ENCODE measurements at regions not wholly inside any gene's neighbourhood (a gene's known extent, or its start where the extent isn't known, plus 50 kb on each side); places are given as distances from the start of the nearest gene placed in this dataset.

- peak in 1 of 2 donors; percentile 12 for DNase-seq
- peaks cover 1% of the 10 kb centered on the region for H3K4me1 ChIP-seq (ENCODE audit: control insufficient read depth, insufficient read depth, low read length)
- H3K9me3 ChIP-seq (ENCODE audit: control insufficient read depth, insufficient read depth, low read length): no peaks in the 10 kb centered on the region
- no peak for ATAC-seq
- H3K27me3 ChIP-seq (ENCODE audit: control insufficient read depth, insufficient read depth, low read length): no peaks in the 10 kb centered on the region
- no peak overlapping the region for H3K27ac ChIP-seq (ENCODE audit: low read length)
- H3K36me3 ChIP-seq (ENCODE audit: control insufficient read depth, insufficient read depth, low read length): no peaks in the 10 kb centered on the region
- H3K27ac Mint-ChIP-seq: no peak overlapping the region
- intact Hi-C loops (cut with micrococcal nuclease): no loop called here
- H3K27me3 Mint-ChIP-seq (ENCODE audit: low read depth in 2 of 2): peaks cover 3 to 9% of the 10 kb centered on the region in 2 donors
- no peaks in the 10 kb centered on the region for H3K36me3 Mint-ChIP-seq
- no peak overlapping the region for H3K4me3 Mint-ChIP-seq
- H3K4me3 ChIP-seq (ENCODE audit: low read length): no peak overlapping the region
- H3K4me1 Mint-ChIP-seq: peaks cover 5 to 16% of the 10 kb centered on the region in 2 donors
- TF ChIP-seq, protein P1, sequence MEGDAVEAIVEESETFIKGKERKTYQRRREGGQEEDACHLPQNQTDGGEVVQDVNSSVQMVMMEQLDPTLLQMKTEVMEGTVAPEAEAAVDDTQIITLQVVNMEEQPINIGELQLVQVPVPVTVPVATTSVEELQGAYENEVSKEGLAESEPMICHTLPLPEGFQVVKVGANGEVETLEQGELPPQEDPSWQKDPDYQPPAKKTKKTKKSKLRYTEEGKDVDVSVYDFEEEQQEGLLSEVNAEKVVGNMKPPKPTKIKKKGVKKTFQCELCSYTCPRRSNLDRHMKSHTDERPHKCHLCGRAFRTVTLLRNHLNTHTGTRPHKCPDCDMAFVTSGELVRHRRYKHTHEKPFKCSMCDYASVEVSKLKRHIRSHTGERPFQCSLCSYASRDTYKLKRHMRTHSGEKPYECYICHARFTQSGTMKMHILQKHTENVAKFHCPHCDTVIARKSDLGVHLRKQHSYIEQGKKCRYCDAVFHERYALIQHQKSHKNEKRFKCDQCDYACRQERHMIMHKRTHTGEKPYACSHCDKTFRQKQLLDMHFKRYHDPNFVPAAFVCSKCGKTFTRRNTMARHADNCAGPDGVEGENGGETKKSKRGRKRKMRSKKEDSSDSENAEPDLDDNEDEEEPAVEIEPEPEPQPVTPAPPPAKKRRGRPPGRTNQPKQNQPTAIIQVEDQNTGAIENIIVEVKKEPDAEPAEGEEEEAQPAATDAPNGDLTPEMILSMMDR (IDR thresholded peaks at IDR 0.05): no peak
- 91% methylated on average over 19 of the region's 19 CpGs for WGBS (ENCODE audit: insufficient coverage)
- no peaks in the 10 kb centered on the region for H3K9me3 Mint-ChIP-seq
Observed at GRCh38 chr6:169970306-169970988, 219.0 kb downstream of the ERMARD start.

- ATAC-seq (no peak), DNase-seq (peak in 1 of 2 donors; percentile 8)
- H3K36me3 ChIP-seq (ENCODE audit: control insufficient read depth, insufficient read depth, low read length): no peaks in the 10 kb centered on the region
- 96% methylated on average over 19 of the region's 19 CpGs for WGBS (ENCODE audit: insufficient coverage)
- Mint-ChIP-seq H3K27me3 (ENCODE audit: low read depth in 2 of 2) (peaks cover 12 to 14% of the 10 kb centered on the region in 2 donors), H3K4me1 (peaks cover 5 to 16% of the 10 kb centered on the region in 2 donors), H3K27ac (no peak overlapping the region), H3K9me3 (no peaks in the 10 kb centered on the region), H3K36me3 (no peaks in the 10 kb centered on the region), H3K4me3 (no peak overlapping the region)
- TF ChIP-seq, protein P1 (IDR thresholded peaks at IDR 0.05): no peak
- H3K9me3 ChIP-seq (ENCODE audit: control insufficient read depth, insufficient read depth, low read length): no peaks in the 10 kb centered on the region
- H3K27me3 ChIP-seq (ENCODE audit: control insufficient read depth, insufficient read depth, low read length): no peaks in the 10 kb centered on the region
- no peak overlapping the region for H3K4me3 ChIP-seq (ENCODE audit: low read length)
- no peaks in the 10 kb centered on the region for H3K4me1 ChIP-seq (ENCODE audit: control insufficient read depth, insufficient read depth, low read length)
- H3K27ac ChIP-seq (ENCODE audit: low read length): no peak overlapping the region
- intact Hi-C loops (cut with micrococcal nuclease): no loop called here
Observed at GRCh38 chr6:169969372-169970099, 218.1 kb downstream of the ERMARD start.

GRCh38 chr6:169968541-169969270 lies 217.3 kb downstream of the ERMARD start:
- no peak overlapping the region for H3K4me3 ChIP-seq (ENCODE audit: low read length)
- H3K27ac ChIP-seq (ENCODE audit: low read length): no peak overlapping the region
- peaks cover 16 to 17% of the 10 kb centered on the region in 2 donors for H3K27me3 Mint-ChIP-seq (ENCODE audit: low read depth in 2 of 2)
- no peak overlapping the region for H3K4me3 Mint-ChIP-seq
- no peaks in the 10 kb centered on the region for H3K9me3 ChIP-seq (ENCODE audit: control insufficient read depth, insufficient read depth, low read length)
- TF ChIP-seq, protein P1 (IDR thresholded peaks at IDR 0.05): no peak
- no peaks in the 10 kb centered on the region for H3K36me3 ChIP-seq (ENCODE audit: control insufficient read depth, insufficient read depth, low read length)
- H3K9me3 Mint-ChIP-seq: no peaks in the 10 kb centered on the region
- WGBS (ENCODE audit: insufficient coverage): 74% methylated on average over 15 of the region's 15 CpGs
- peaks cover 5 to 12% of the 10 kb centered on the region in 2 donors for H3K4me1 Mint-ChIP-seq
- H3K4me1 ChIP-seq (ENCODE audit: control insufficient read depth, insufficient read depth, low read length): no peaks in the 10 kb centered on the region
- H3K36me3 Mint-ChIP-seq: no peaks in the 10 kb centered on the region
- no peak for ATAC-seq
- intact Hi-C loops (cut with micrococcal nuclease): no loop called here
- no peaks in the 10 kb centered on the region for H3K27me3 ChIP-seq (ENCODE audit: control insufficient read depth, insufficient read depth, low read length)
- no peak overlapping the region for H3K27ac Mint-ChIP-seq
- peak in 1 of 2 donors; percentile 1 for DNase-seq

All from natural killer cell (primary cell).